Adipocyte (in vitro differentiated cells): ENCODE measurements at regions not wholly inside any gene's neighbourhood (a gene's known extent, or its start where the extent isn't known, plus 50 kb on each side); places are given as distances from the start of the nearest gene placed in this dataset.
A peak's percentile ranks its signal among the peaks of the same experiment; 100 is the strongest.

Experiments used
- DNase-seq: peaks from one replicate; pipeline ENCODE4 v3.0.0-alpha.2; 2015; ENCODE audit warnings: low read depth
- H3K27me3 ChIP-seq: replicated peaks from 2 replicates; pipeline ENCODE4 v1.7.0; 2013; ENCODE audit warnings: mild to moderate bottlenecking, low read length, moderate library complexity; ENCODE audit not compliant: control insufficient read depth, insufficient read depth
- H3K36me3 ChIP-seq: 2 replicates; pipeline ENCODE4 v1.7.0; 2013; ENCODE audit warnings: low read length, mild to moderate bottlenecking, moderate library complexity; ENCODE audit not compliant: control insufficient read depth, insufficient read depth, severe bottlenecking
- H3K4me1 ChIP-seq: 2 replicates; pipeline ENCODE4 v1.7.0; 2013; ENCODE audit warnings: mild to moderate bottlenecking, low read length, moderate library complexity; ENCODE audit not compliant: control insufficient read depth, insufficient read depth
- H3K4me3 ChIP-seq: 2 replicates; pipeline ENCODE4 v1.7.0; 2013; ENCODE audit warnings: mild to moderate bottlenecking, low read length, moderate library complexity
- H3K9ac ChIP-seq: 2 replicates; pipeline ENCODE4 v1.7.0; 2013; ENCODE audit warnings: mild to moderate bottlenecking, low read length, moderate library complexity
- H3K9me3 ChIP-seq: 2 replicates; pipeline ENCODE4 v1.7.0; 2013; ENCODE audit warnings: mild to moderate bottlenecking, low read length, moderate library complexity; ENCODE audit not compliant: control insufficient read depth

DNA sequence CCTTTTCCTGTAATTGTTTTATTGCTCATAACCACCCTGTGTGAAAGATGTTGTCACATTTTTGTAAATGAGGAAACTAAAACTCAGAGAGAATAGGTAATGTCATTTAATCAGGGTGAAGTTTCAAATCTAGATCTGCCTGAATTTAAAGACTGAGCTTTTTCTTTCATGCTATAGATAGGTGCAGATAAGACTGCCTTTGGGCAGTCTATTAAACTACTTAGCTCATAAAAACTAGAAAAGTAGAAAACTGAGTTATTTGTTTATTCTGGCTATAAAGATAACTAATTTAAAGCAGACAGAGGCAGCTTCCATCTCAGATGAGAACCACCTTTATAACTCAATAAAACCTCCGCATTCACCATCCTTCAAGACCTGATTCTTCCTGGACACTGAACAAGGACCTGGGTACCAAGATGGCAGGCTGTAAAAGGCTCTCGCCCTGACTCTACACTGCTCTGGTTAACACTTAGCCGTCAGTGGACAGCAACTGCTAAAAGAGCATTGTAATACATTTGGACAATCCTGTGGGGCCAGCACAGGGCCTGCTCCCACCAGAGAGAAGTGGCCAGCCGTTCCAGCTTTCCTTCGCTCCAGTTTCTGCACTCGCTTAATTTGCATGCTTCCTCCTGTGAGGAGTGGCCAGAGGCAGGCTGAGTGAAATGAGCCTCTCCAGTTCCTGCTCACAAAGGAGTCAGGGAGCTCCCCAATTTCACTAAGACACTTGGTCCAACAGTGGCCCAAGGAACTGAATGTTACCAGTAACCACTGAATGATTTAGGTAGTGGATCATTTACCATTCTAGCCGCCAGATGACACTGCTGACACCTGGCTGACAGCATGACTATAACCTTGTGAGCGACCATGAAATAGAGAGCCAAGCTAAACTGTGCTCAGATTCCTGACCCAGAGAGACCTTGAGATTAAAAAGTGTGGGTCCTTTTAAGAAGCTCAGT lies 566.4 kb downstream of the EFNA5 start:
- Histone ChIP-seq H3K27me3 (no peaks in the 10 kb centered on the region), H3K36me3 (no peaks in the 10 kb centered on the region), H3K4me1 (no peaks in the 10 kb centered on the region), H3K9me3 (peaks cover under 1% of the 10 kb centered on the region), H3K9ac (no peak overlapping the region), H3K4me3 (no peak overlapping the region)
- DNase-seq: no peak

DNA sequence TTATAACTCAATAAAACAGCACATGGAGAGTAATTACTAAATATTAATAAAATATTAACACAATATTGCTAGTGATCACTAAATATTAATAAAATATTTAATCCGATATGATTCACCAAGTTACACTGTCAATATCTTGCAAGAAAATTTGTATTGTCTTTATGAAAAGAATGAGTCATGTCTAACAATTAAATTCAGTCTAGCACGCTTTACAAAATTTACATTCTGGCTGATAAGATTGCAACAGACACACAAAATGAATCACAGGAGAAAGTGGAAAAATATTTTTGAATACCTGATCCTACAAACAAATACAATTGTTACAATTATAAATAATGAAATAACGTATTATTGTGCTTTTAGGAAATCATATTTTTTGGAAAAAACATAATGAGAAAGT lies 567.2 kb downstream of the EFNA5 start:
- no peaks in the 10 kb centered on the region for H3K27me3 ChIP-seq
- H3K36me3 ChIP-seq: no peaks in the 10 kb centered on the region
- H3K4me1 ChIP-seq: no peaks in the 10 kb centered on the region
- H3K9me3 ChIP-seq: no peaks in the 10 kb centered on the region
- no peak overlapping the region for H3K4me3 ChIP-seq
- no peak overlapping the region for H3K9ac ChIP-seq
- DNase-seq: no peak

DNA sequence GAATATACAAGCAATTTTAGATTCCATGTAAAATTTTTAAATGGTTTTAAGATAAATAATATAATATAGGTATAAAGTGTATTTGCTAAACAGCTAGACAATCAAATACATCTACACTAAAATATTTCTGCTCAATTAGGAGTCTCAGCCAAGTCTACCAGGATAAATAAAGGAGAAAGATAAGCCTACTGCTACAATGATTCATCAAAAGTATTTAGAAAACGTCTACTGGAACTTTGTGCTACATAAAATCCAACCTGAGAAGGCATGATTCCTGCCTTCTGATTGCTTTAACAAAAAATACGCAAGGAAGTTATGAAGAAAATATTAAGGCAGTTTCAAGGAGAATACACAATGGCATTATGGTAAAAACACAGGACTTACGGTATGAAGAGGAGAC lies 570.6 kb downstream of the EFNA5 start:
- Histone ChIP-seq H3K9ac (no peak overlapping the region), H3K9me3 (no peaks in the 10 kb centered on the region), H3K27me3 (no peaks in the 10 kb centered on the region), H3K4me1 (no peaks in the 10 kb centered on the region), H3K36me3 (no peaks in the 10 kb centered on the region), H3K4me3 (no peak overlapping the region)
- no peak for DNase-seq

DNA sequence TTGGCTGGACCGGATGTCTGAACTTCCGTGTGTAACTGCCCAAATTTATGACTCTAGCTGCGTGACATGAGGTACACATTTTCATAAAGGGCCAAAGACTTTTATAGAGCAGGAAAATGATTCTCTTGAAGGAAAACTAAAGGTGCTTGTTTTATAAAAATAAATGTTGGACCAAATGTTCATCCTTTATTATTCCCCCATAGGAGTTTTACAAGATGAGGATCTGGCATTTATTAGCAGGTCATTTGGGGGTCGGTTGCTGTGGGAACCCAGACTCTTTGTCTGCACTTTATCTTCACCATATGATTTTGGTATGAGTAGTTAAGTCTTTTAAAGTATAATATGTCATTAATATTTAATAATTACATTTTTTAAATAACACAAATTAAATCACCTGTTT lies 571.2 kb downstream of the EFNA5 start:
- no peaks in the 10 kb centered on the region for H3K4me1 ChIP-seq
- H3K36me3 ChIP-seq: no peaks in the 10 kb centered on the region
- no peaks in the 10 kb centered on the region for H3K27me3 ChIP-seq
- no peak overlapping the region for H3K9ac ChIP-seq
- no peak overlapping the region for H3K4me3 ChIP-seq
- H3K9me3 ChIP-seq: peaks cover 4% of the 10 kb centered on the region
- no peak for DNase-seq

DNA sequence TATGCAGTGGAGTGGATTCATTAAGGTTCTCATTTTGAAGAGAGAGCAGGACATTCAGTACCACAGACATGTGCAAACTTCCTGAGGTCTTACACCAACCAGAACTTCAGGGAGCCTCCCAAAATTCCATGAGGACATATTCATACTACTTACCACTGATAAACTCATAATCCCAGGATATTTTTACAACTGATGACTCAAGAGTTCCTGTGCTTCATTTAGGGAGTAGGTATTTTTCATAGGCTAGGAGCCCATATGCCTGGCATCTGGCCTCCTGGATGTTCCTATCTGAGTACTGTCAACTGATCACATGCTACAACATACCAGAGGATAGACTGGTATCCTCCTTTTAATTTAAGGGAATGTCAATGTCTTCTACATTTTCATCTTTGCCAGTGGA lies 578.0 kb downstream of the EFNA5 start:
- Histone ChIP-seq H3K9me3 (peaks cover 13% of the 10 kb centered on the region), H3K4me3 (no peak overlapping the region), H3K36me3 (no peaks in the 10 kb centered on the region), H3K9ac (no peak overlapping the region), H3K4me1 (peaks cover 5% of the 10 kb centered on the region), H3K27me3 (no peaks in the 10 kb centered on the region)
- DNase-seq: no peak

DNA sequence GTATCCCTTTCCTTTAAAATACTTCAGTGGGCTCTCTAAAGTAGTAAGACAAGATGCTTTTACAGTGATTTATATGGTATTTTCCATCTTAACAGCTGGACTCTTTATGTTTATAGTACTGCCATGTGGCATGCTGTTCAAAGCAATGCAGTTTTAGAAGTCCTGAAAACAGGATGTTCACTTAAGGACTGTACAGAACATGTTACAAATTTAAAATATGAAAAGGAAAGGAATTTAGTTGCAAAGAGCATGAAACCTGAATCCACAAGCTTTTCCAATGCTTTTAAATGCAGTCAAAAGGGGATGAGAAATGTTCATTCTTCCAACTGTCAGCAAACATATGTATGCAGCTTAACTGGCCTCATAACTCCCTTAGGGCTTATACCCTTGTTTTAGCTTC lies 580.2 kb downstream of the EFNA5 start:
- H3K36me3 ChIP-seq: no peaks in the 10 kb centered on the region

DNA sequence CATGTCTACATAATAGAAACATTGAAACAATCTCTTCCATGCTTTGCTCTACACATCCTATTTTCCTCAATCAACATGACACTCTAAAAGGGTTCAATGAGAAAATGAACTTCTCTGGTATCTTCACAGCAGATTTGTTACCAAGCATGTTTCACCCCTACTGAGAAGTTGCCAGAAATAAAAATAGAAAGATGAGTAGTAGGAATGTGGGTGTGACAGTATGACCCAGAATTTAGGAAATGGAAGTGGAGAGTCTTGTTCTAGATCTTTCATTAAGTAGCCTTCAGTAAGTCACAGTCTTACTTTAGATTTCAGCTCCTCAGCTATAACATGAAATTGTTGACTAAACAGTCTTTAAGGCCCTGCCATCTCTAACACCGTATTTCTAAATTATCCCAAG lies 581.8 kb downstream of the EFNA5 start:
- H3K27me3 ChIP-seq: no peaks in the 10 kb centered on the region
- no peak overlapping the region for H3K9ac ChIP-seq
- H3K4me3 ChIP-seq: no peak overlapping the region
- H3K4me1 ChIP-seq: peaks cover 8% of the 10 kb centered on the region
- no peak for DNase-seq
- no peaks in the 10 kb centered on the region for H3K36me3 ChIP-seq
- H3K9me3 ChIP-seq: peaks cover 3% of the 10 kb centered on the region

More for the DNA sequence above, 580.2 kb downstream of the EFNA5 start:
- H3K9ac ChIP-seq: no peak overlapping the region
- peaks cover 5% of the 10 kb centered on the region for H3K4me1 ChIP-seq
- H3K9me3 ChIP-seq: peaks cover 13% of the 10 kb centered on the region
- H3K4me3 ChIP-seq: no peak overlapping the region
- H3K27me3 ChIP-seq: no peaks in the 10 kb centered on the region
- DNase-seq: peak; percentile 65

DNA sequence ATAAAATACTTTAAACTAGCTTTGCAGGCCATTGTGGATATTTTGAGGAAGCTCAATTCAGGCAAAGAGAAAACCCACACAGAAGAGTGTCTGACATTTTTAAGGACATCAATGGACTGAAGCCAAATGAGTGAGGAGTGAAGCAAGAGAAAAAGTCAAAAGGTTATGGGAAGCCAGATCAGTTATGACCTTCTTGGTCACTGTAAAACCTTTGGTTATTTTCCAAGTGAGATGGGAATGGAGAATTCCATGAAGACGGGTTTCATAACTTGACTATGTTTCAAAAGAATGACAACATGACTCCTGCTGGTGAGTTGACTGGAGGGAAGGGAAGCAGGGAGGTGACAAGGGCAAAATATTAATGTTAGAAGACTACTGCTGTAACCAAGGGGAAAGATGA lies 585.2 kb downstream of the EFNA5 start:
- H3K9me3 ChIP-seq: no peaks in the 10 kb centered on the region
- DNase-seq: no peak
- no peaks in the 10 kb centered on the region for H3K36me3 ChIP-seq
- peaks cover 8% of the 10 kb centered on the region for H3K4me1 ChIP-seq
- H3K9ac ChIP-seq: no peak overlapping the region
- no peak overlapping the region for H3K4me3 ChIP-seq
- H3K27me3 ChIP-seq: no peaks in the 10 kb centered on the region

DNA sequence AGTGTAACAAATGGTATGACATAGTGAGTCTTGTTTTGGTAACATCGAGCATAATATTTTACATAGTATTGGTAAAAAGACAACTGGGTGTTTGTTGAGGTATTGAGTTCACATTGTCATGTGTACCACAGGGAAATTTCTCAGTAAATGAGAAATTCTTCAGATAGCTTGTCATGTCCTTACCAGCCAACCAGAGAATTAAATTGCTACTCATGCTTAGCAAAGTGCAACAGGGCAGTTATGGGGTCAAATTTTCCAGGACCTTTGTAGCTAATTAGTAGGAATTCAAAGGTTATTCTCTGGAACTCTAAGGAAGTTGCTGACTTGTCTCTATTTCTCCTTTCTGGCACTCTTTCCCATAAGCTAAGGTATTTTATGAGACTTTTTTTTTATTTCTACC lies 595.7 kb downstream of the EFNA5 start:
- Histone ChIP-seq H3K9ac (no peak overlapping the region), H3K36me3 (no peaks in the 10 kb centered on the region), H3K4me1 (no peaks in the 10 kb centered on the region), H3K4me3 (no peak overlapping the region), H3K27me3 (no peaks in the 10 kb centered on the region), H3K9me3 (peaks cover 9% of the 10 kb centered on the region)
- no peak for DNase-seq

DNA sequence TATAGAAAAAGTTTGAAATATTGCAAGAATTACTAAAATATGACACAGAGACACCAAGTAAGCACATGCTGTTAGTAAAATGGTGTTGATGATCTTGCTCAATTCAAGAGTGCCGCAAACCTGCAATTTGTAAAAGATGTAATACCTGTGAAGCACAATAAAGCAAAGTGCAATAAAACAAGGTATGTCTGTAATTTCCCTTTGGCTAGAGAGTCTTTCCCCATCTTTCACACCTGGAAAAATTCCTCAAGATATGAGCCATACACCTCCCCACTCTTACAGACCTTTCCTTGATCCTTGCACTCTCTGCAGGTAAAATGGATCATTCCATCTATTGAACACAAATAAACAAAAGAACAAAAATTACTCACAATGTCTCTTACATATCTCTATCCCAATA lies 597.8 kb downstream of the EFNA5 start:
- H3K4me3 ChIP-seq: no peak overlapping the region
- no peaks in the 10 kb centered on the region for H3K4me1 ChIP-seq
- no peak overlapping the region for H3K9ac ChIP-seq
- H3K27me3 ChIP-seq: no peaks in the 10 kb centered on the region
- peaks cover 9% of the 10 kb centered on the region for H3K9me3 ChIP-seq
- H3K36me3 ChIP-seq: no peaks in the 10 kb centered on the region
- no peak for DNase-seq

DNA sequence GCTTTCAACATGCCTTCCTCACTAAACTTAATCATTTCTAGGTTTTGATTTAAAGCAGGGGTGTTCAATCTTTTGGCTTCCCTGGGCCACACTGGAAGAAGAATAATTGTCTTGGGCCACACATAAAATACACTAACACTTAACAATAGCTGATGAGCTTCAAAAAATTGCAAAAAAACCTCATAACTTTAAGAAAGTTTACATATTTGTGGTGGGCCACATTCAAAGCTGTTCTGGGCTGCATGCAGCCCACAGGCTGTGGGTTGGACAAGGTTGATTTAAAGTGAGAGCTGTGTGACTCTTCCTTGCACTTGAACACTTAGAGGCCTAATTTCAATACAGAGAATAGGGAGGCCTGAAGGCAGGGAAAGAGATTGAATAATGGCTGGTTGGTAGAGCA lies 598.3 kb downstream of the EFNA5 start:
- Histone ChIP-seq H3K4me3 (no peak overlapping the region), H3K36me3 (no peaks in the 10 kb centered on the region), H3K9ac (no peak overlapping the region), H3K9me3 (peaks cover 9% of the 10 kb centered on the region), H3K27me3 (no peaks in the 10 kb centered on the region), H3K4me1 (no peaks in the 10 kb centered on the region)
- no peak for DNase-seq

DNA sequence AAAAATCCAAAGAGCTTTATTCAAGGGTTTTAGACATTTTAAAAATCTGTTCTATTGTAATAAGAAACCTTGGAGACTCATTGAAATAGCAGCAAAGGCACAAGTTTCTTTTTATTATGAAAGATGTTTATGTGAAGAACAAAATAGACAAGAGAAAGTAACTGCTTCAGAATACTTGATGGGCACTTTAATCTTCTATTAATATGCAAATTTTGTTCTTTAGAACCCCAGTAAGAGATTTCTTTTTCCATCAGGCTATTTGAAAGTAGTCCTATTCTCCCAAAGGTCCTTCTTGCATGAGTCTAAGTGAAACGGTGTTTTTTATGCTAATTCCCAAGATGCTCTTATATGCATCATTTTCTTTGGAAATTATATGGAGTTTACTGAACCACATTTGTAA lies 602.0 kb downstream of the EFNA5 start:
- Histone ChIP-seq H3K27me3 (no peaks in the 10 kb centered on the region), H3K36me3 (no peaks in the 10 kb centered on the region), H3K9ac (no peak overlapping the region), H3K9me3 (peaks cover 9% of the 10 kb centered on the region), H3K4me3 (no peak overlapping the region), H3K4me1 (no peaks in the 10 kb centered on the region)
- no peak for DNase-seq
